Ascending aorta (tissue), 2 donors: ENCODE measurements at regions not wholly inside any gene's neighbourhood (a gene's known extent, or its start where the extent isn't known, plus 50 kb on each side); places are given as distances from the start of the nearest gene placed in this dataset.

ENCODE experiments used
- DNase-seq, 2 donors: peaks; one replicate each; pipeline ENCODE4 v3.0.0-alpha.2; 2019; ENCODE audit warnings: low spot score in 2 of 2
- H3K27ac ChIP-seq, 2 donors: fragments of 200-600 bp; sonication (generic); one replicate each; pipeline ENCODE4 v1.5.1; 2016 to 2017; ENCODE audit warnings: mild to moderate bottlenecking in 1 of 2
- H3K27me3 ChIP-seq: fragments of 200-600 bp; sonication (generic); one replicate; pipeline ENCODE4 v1.5.1; 2017
- H3K36me3 ChIP-seq, 2 donors: fragments of 200-600 bp; sonication (generic); one replicate each; pipeline ENCODE4 v1.5.1; 2016
- H3K4me1 ChIP-seq, 2 donors: fragments of 200-600 bp; sonication (generic); one replicate each; pipeline ENCODE4 v1.5.1; 2016 to 2017; ENCODE audit warnings: mild to moderate bottlenecking in 1 of 2
- H3K4me3 ChIP-seq, 2 donors: fragments of 200-600 bp; sonication (generic); one replicate each; pipeline ENCODE4 v1.5.1; 2016 to 2017; ENCODE audit warnings: mild to moderate bottlenecking in 1 of 2
- H3K9me3 ChIP-seq, 2 donors: fragments of 200-600 bp; sonication (generic); one replicate each; pipeline ENCODE4 v1.5.1; 2016
- intact Hi-C: fragments of 100-400 bp; cut with DNase I; formaldehyde crosslinking; loops from one replicate; pipeline ENCODE4 v1.15.1; 2023
- TF ChIP-seq, protein P1 (sequence below), 3 experiments: fragments of 200-600 bp in 2 of 3; fragments of 450-650 bp in 1 of 3; sonication (generic) in 2 of 3; IDR thresholded peaks; one replicate each; pipeline ENCODE4 v1.5.1; 2016 to 2019; ENCODE audit warnings: antibody characterized with exemption in 3 of 3, mild to moderate bottlenecking in 1 of 3, moderate library complexity in 1 of 3

DNA sequence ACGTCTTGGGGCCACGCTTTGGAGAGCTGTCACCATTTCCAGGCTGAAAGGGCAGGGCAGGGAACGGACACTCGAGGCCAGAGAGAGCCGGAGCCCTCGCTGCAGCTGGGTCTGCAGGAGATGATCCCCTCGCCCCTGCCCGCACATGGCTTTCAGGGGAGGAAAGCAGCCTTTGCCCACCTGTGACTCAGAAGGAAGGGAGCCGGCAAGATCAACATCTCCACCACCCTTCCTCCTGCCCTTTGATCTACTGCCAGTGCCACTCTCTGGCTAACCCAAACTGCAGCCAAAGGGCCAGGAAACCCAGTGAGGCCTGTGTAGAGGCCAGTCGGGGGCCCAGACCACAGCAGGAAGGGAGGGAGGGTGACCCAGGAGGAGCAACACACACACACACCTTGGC lies 137.1 kb upstream of the ERCC6L2 start:
- Histone ChIP-seq H3K4me1 (no peaks in the 10 kb centered on the region), H3K36me3 (no peaks in the 10 kb centered on the region), H3K9me3 (no peaks in the 10 kb centered on the region), H3K4me3 (no peak overlapping the region), H3K27ac (no peak overlapping the region), H3K27me3 (no peaks in the 10 kb centered on the region)
- DNase-seq, result no peak
- TF ChIP-seq, protein P1, sequence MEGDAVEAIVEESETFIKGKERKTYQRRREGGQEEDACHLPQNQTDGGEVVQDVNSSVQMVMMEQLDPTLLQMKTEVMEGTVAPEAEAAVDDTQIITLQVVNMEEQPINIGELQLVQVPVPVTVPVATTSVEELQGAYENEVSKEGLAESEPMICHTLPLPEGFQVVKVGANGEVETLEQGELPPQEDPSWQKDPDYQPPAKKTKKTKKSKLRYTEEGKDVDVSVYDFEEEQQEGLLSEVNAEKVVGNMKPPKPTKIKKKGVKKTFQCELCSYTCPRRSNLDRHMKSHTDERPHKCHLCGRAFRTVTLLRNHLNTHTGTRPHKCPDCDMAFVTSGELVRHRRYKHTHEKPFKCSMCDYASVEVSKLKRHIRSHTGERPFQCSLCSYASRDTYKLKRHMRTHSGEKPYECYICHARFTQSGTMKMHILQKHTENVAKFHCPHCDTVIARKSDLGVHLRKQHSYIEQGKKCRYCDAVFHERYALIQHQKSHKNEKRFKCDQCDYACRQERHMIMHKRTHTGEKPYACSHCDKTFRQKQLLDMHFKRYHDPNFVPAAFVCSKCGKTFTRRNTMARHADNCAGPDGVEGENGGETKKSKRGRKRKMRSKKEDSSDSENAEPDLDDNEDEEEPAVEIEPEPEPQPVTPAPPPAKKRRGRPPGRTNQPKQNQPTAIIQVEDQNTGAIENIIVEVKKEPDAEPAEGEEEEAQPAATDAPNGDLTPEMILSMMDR (IDR thresholded peaks at IDR 0.05), result no peak
- intact Hi-C loops, result no loop called here

DNA sequence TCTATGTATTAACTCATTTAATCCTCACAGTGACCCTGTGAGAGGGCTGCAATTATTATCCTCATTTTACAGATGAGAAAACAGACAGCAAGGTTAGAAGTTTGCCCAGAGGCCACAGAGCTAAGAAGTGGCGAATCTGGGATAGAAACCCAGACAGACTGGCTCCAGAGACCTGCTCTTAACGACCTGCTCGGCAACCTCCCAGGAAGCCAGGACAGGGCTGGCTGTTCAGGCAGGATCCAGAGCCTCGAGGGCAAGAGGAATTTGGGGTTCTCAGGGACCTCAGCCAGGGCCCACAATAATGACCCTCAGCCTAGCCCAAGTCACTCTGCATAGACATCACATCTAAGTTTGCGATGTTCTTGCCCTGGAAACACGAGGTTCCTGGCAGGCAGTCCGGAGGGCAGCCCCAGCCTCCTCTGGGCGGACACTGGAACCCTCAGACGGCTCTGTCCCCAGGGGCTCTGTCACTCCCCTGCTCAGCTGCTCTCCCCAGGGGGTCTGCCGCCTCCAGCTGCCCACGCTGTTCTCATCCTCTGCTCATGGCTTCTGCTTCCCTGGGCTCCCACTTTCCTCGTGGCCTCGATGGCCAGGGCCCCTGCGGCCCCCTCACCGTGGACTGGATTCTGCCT lies 138.5 kb upstream of the ERCC6L2 start:
- TF ChIP-seq, protein P1 (IDR thresholded peaks at IDR 0.05), result no peak
- DNase-seq, result no peak
- Histone ChIP-seq H3K9me3 (no peaks in the 10 kb centered on the region), H3K4me3 (no peak overlapping the region), H3K27me3 (no peaks in the 10 kb centered on the region), H3K36me3 (no peaks in the 10 kb centered on the region), H3K4me1 (no peaks in the 10 kb centered on the region), H3K27ac (no peak overlapping the region)
- intact Hi-C loops, result no loop called here

- H3K4me1 ChIP-seq, result no peaks in the 10 kb centered on the region
- no peak for DNase-seq
- TF ChIP-seq, protein P1 (IDR thresholded peaks at IDR 0.05), result no peak
- no peaks in the 10 kb centered on the region for H3K36me3 ChIP-seq
- H3K27ac ChIP-seq, result no peak overlapping the region
- no peak overlapping the region for H3K4me3 ChIP-seq
- intact Hi-C loops, result no loop called here
- no peaks in the 10 kb centered on the region for H3K27me3 ChIP-seq
- no peaks in the 10 kb centered on the region for H3K9me3 ChIP-seq
Observed at GRCh38 chr9:95736370-95736769, 139.1 kb upstream of the ERCC6L2 start.

DNA sequence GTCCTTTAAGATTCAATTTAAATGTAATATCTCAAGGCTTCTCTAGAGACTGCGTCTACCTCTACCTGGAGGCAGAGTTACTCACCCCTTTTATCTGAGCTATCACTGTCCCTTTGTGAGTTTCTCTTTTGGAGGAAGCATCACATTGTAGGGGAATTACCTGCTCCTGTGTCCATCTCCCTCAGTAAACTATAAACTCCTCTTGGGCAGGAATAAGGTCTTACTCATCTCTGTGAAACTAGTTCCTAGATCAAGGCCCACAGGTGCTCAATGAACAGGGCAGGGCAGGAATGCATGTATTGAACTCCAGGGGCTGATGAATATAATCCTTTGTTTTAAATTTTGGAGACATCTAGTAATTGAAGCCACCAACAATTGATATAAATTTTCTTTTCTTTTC lies 139.8 kb upstream of the ERCC6L2 start:
- DNase-seq, result no peak
- TF ChIP-seq, protein P1 (IDR thresholded peaks at IDR 0.05), result no peak
- H3K27me3 ChIP-seq, result no peaks in the 10 kb centered on the region
- intact Hi-C loops, result no loop called here
- H3K36me3 ChIP-seq, result no peaks in the 10 kb centered on the region
- no peak overlapping the region for H3K4me3 ChIP-seq
- H3K9me3 ChIP-seq, result no peaks in the 10 kb centered on the region
- no peaks in the 10 kb centered on the region for H3K4me1 ChIP-seq
- H3K27ac ChIP-seq, result no peak overlapping the region

DNA sequence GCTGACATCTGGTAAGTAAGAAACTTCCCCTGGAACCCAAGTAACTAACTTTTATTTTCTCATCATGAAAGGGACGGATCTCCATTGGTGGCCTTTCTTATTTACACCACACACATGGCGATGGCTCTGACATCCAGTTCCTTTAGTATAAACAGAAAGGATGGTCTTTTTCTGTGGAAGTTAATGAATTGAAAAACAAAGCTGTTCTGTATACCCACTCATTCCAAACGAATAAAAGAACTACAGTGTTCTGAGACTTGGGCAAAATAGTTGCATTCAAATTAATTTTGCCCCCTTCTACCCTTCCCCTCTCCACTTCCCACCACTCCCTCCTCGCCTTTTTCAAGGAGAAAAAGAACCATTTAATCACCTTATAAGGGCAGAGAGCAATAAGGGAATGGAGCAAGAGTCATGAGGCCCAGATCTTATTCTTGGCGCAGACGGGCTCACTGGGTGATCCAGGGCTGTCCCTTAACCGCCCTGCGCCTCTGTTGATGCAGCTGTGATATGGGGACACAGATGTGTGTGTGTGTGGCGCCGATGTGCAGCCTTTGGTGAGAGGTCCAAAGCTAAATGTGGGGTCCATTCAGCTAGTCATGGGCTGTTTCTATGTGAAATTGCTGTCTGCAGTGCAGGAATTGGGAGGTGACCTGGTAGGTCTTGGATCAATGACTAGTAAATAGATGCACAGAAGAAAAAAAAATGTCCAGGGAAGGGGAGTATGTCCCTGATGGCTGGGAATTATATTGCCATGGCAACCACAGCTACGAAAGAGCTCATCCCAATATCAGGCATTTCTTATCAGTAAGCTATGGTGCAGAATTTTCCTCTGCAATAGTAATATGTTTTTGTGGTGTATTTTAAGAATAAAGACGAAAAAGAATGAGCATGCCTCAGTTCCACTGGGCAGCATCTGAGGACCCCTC lies 141.5 kb upstream of the ERCC6L2 start:
- Histone ChIP-seq H3K4me3 (no peak overlapping the region), H3K27ac (no peak overlapping the region), H3K36me3 (no peaks in the 10 kb centered on the region), H3K9me3 (no peaks in the 10 kb centered on the region), H3K27me3 (no peaks in the 10 kb centered on the region), H3K4me1 (no peaks in the 10 kb centered on the region)
- intact Hi-C loops, result no loop called here
- TF ChIP-seq, protein P1 (IDR thresholded peaks at IDR 0.05), result no peak
- no peak for DNase-seq
